ENCODE measurements at regions not wholly inside any gene's neighbourhood (a gene's known extent, or its start where the extent isn't known, plus 50 kb on each side); places are given as distances from the start of the nearest gene placed in this dataset.

GRCh38 chr12:77324416-77324762 is 259.0 kb upstream of the E2F7 start:
- Histone ChIP-seq H3K27ac (ENCODE audit: low read depth in 2 of 2, low read length in 1 of 2) (peak overlapping the region in 1 of 2 experiments; percentile 50; a peak in 1 of 4 replicates), H3K4me1 (ENCODE audit: control insufficient read depth in 1 of 2, insufficient read depth in 2 of 2, low read depth in 1 of 2, low read length in 1 of 2) (peaks cover 5 to 8% of the 10 kb centered on the region in 2 experiments; a peak in 1 of 4 replicates), H3K79me2 (ENCODE audit: insufficient read depth) (peaks cover 29% of the 10 kb centered on the region), H3F3A (replicated peaks; ENCODE audit: insufficient read depth) (no peaks in the 10 kb centered on the region), H2AFZ (ENCODE audit: low read depth) (peak overlapping the region; percentile 97), H3K9me3 (no peaks in the 10 kb centered on the region), H3K36me3 (replicated peaks in 1 of 2; ENCODE audit: control insufficient read depth in 1 of 2, insufficient read depth in 2 of 2, low read length in 1 of 2) (no peaks in the 10 kb centered on the region), H3K4me3 (ENCODE audit: low read depth in 2 of 2, low read length in 1 of 2) (peak overlapping the region; percentile 74 to 96), H3K27me3 (ENCODE audit: insufficient read depth) (no peaks in the 10 kb centered on the region), H3K9me2 (no peaks in the 10 kb centered on the region), H3K4me2 (peak overlapping the region; percentile 91), H4K20me1 (ENCODE audit: insufficient read depth) (no peaks in the 10 kb centered on the region), H3K9ac (peak overlapping the region; percentile 74; the same call in 1 of the 2 replicates)
- WGBS (ENCODE audit: low lambda C conversion rate), result 2% methylated on average over 3 of the region's 15 CpGs
- no peak for DNase-seq
- TF ChIP-seq TEAD4 (IDR thresholded peaks at IDR 0.05; ENCODE audit: borderline replicate concordance, insufficient read depth) (no peak), JUND (IDR thresholded peaks at IDR 0.05) (no peak), EZH2phosphoT487 (IDR thresholded peaks at IDR 0.05; ENCODE audit: borderline replicate concordance, low read depth) (no peak), NRF1 (IDR thresholded peaks at IDR 0.05; ENCODE audit: low read depth, low read length) (no peak), USF1 (IDR thresholded peaks at IDR 0.05; ENCODE audit: borderline replicate concordance, low read depth) (no peak)
- ChIA-PET CTCF (interaction anchor here (0.8 to 1.3 kb wide), 5 partner anchors 8 to 172 kb away, joined by 3 to 4 read pairs (median 3); no protein-coding TSS in a partner anchor), POLR2A (no interaction called here)

- Histone ChIP-seq H2AFZ (ENCODE audit: low read depth) (peak overlapping the region; percentile 97; the same call in 1 of the 2 replicates), H4K20me1 (ENCODE audit: insufficient read depth) (no peaks in the 10 kb centered on the region), H3K4me3 (ENCODE audit: low read depth in 2 of 2, low read length in 1 of 2) (peak overlapping the region in 1 of 2 experiments; percentile 96; a peak in 1 of 4 replicates), H3K9me2 (no peaks in the 10 kb centered on the region), H3K9ac (no peak overlapping the region), H3K79me2 (ENCODE audit: insufficient read depth) (peaks cover 29% of the 10 kb centered on the region), H3K4me1 (ENCODE audit: control insufficient read depth in 1 of 2, insufficient read depth in 2 of 2, low read depth in 1 of 2, low read length in 1 of 2) (peaks cover 5 to 8% of the 10 kb centered on the region in 2 experiments; a peak in 1 of 4 replicates), H3K9me3 (no peaks in the 10 kb centered on the region), H3K27ac (ENCODE audit: low read depth in 2 of 2, low read length in 1 of 2) (no peak overlapping the region), H3K27me3 (ENCODE audit: insufficient read depth) (no peaks in the 10 kb centered on the region), H3K36me3 (replicated peaks in 1 of 2; ENCODE audit: control insufficient read depth in 1 of 2, insufficient read depth in 2 of 2, low read length in 1 of 2) (no peaks in the 10 kb centered on the region), H3F3A (replicated peaks; ENCODE audit: insufficient read depth) (no peaks in the 10 kb centered on the region), H3K4me2 (peak overlapping the region; percentile 91)
- ChIA-PET POLR2A (no interaction called here), CTCF (interaction anchor here (1.0 to 1.3 kb wide), 4 partner anchors 9 to 171 kb away, joined by 3 to 4 read pairs (median 3); no protein-coding TSS in a partner anchor)
- 72% methylated on average over 6 of the region's 6 CpGs for WGBS (ENCODE audit: low lambda C conversion rate)
- no peak for TF ChIP-seq POLR2AphosphoS5 (IDR thresholded peaks at IDR 0.05; ENCODE audit: low read depth, low read length)
- TF ChIP-seq FOXJ3 (CRISPR knock-in tag; IDR thresholded peaks at IDR 0.05), result no peak
- DNase-seq, result no peak
These were observed 258.5 kb upstream of the E2F7 start for GRCh38 chr12:77323788-77324415.

- 80% methylated on average over 2 of the region's 2 CpGs for WGBS (ENCODE audit: low lambda C conversion rate)
- no peak overlapping the region for H3K4me3 ChIP-seq (ENCODE audit: low read depth in 2 of 2, low read length in 1 of 2)
- H3K79me2 ChIP-seq (ENCODE audit: insufficient read depth), result no peaks in the 10 kb centered on the region
- H3K36me3 ChIP-seq (replicated peaks in 1 of 2; ENCODE audit: control insufficient read depth in 1 of 2, insufficient read depth in 2 of 2, low read length in 1 of 2), result no peaks in the 10 kb centered on the region
- H3K4me2 ChIP-seq, result no peak overlapping the region
- H2AFZ ChIP-seq (ENCODE audit: low read depth), result no peak overlapping the region
- no peaks in the 10 kb centered on the region for H3K27me3 ChIP-seq (ENCODE audit: insufficient read depth)
- CTCF ChIA-PET, result interaction anchor here (1.0 to 1.8 kb wide), 2 partner anchors 9 to 11 kb away, joined by 3 to 4 read pairs; no protein-coding TSS in a partner anchor
- H3K9ac ChIP-seq, result no peak overlapping the region
- H3K9me2 ChIP-seq, result no peaks in the 10 kb centered on the region
- H3K4me1 ChIP-seq (ENCODE audit: control insufficient read depth in 1 of 2, insufficient read depth in 2 of 2, low read depth in 1 of 2, low read length in 1 of 2), result no peaks in the 10 kb centered on the region
- POLR2A ChIA-PET, result no interaction called here
- H3K27ac ChIP-seq (ENCODE audit: low read depth in 2 of 2, low read length in 1 of 2), result no peak overlapping the region
- H4K20me1 ChIP-seq (ENCODE audit: insufficient read depth), result no peaks in the 10 kb centered on the region
- no peaks in the 10 kb centered on the region for H3K9me3 ChIP-seq
- no peaks in the 10 kb centered on the region for H3F3A ChIP-seq (replicated peaks; ENCODE audit: insufficient read depth)
- no peak for TF ChIP-seq TEAD4 (IDR thresholded peaks at IDR 0.05; ENCODE audit: borderline replicate concordance, insufficient read depth)
- DNase-seq, result no peak
These were observed 253.8 kb upstream of the E2F7 start for GRCh38 chr12:77319166-77319565.
